ENCODE measurements at regions not wholly inside any gene's neighbourhood (a gene's known extent, or its start where the extent isn't known, plus 50 kb on each side); places are given as distances from the start of the nearest gene placed in this dataset.
A peak's percentile ranks its signal among the peaks of the same experiment; 100 is the strongest.
"Not testable (repeated sequence)": the region's sequence is repeated elsewhere in the genome, so short reads cannot be mapped to it uniquely, and the experiment has no call there.

DNA sequence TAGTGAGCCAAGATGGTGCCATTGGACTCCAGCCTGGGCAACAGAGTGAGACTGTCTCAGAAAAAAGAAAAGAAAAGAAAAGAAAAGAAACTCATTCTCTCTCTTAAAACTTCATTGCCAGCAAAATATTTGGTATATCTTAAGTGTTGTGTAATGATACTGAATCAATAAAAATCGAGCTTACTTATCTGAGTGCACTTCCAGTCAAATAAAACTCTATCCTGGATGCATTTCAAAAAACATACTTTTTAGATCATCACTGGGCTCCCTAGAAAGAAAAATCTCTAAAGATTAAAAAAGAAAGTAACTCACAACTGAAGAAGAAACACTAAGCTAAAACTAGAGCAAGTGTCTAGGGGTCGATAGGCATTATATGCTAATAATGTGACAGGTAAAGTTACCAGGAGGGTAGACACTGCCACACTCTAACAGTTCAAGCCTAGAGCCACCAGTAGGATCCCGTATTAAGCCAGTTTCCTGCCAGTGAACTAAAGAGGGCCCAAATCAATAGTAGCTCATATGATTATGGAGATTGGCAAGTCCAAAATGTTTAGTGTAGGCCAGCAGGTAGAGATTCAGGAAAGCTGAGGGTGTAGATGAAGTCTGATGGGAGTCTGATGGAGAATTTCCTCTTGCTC, 242.1 kb upstream of the CYRIA start:
- DNase-seq (ENCODE audit: low read depth in 2 of 2) = no peak

DNA sequence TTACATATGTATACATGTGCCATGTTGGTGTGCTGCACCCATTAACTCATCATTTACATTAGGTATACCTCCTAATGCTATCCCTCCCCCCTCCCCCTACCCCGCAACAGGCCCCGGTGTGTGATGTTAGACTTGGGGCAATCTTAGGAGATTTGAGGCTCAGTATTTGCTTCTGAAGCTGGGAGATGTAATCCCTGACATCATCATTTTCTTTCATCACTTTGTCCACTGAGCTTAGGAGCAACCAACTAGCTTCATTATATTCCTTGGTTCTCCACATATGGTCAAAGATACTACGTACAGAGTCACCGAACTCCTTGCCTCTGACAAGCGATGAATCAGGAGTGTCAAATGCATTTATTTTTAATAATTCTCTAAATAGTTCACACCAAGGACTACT, 239.7 kb upstream of the CYRIA start:
- DNase-seq (ENCODE audit: low read depth in 2 of 2) = not testable (repeated sequence)

DNA sequence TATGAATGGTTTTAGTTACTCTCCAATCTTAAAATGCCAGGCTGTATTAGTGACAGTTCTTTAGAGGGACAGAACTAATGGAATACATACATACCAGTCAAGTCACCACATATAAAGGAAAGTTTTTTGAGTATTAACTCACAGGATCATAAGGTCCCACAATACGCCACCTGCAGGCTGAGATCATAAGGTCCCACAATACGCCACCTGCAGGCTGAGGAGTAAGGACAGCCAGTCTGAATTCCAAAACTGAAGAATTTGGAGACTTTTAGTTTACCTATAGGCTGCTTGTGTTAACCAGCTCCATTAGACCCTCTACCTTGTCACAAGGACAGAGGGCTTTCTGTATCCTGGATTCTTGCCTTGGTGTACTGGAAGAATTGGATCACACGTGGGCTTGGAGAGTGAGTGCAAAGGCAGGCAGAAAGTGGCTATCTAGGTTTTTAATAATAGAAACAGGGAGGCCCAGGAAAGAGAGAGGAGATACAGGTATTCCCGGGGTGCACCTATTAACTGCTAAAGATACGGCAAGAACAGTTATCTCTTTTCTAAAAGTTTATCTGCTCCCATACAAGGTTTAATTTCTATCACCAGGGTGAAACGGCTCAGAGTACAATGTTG, 234.9 kb upstream of the CYRIA start:
- DNase-seq (ENCODE audit: low read depth in 2 of 2) = peak in 1 of 2 donors; percentile 6

DNA sequence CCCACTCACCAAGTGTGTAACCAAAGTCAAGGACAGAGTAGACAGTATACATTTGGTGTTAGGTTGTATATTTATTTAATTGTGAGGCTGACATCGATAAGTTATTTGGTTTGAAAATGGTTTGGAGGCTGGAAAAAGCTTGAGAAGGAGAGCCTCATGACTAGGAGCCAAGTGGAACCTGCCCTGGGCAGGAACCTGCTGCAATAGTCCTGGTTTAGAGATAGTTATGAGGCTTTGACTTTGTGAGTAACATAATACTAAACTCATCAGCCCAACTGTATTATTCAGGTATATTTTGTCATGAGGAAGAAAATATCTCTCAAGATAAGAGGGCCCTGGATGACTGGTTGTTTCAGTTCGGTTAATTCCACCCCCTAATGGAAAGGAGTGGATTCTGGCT, 234.3 kb upstream of the CYRIA start:
- DNase-seq (ENCODE audit: low read depth in 2 of 2) = no peak

DNA sequence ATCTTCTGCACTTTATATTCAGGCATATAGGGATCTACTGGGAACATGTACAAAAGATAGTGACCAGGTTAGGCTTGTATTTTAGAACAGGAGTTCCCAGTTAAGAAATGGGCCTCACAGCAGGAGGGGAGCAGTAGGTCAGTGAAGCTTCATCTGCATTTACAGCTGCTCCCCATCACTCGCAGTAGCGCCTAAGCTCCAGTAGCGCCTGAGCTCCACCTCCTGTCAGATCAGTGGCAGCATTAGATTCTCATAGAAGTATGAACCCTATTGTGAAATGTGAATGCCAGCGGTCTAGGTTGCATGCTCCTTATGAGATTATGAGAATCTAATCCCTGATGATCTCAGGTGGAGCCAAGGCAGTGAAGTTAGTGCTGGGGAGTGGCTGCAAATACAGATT, 224.4 kb upstream of the CYRIA start:
- DNase-seq (ENCODE audit: low read depth in 2 of 2) = no peak

DNA sequence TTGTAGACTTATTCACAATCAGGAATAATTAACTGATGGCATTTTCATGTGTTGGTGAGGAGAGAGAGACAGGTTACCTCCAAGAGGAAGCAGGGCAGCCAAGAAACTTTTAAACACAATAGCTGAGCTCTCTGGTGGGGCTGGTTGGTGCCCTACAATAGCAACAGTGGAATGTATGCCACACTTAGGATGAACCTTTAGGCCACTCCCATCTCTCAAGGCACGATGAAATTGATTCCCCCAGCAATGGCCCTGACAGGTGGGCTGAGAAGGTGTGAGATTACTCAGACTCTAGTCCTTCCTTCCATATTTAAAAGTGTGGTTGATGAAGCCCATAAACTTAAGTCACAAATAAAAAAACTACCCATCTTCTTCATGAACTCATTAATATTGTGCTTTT, 219.4 kb upstream of the CYRIA start:
- DNase-seq (ENCODE audit: low read depth in 2 of 2) = no peak

DNA sequence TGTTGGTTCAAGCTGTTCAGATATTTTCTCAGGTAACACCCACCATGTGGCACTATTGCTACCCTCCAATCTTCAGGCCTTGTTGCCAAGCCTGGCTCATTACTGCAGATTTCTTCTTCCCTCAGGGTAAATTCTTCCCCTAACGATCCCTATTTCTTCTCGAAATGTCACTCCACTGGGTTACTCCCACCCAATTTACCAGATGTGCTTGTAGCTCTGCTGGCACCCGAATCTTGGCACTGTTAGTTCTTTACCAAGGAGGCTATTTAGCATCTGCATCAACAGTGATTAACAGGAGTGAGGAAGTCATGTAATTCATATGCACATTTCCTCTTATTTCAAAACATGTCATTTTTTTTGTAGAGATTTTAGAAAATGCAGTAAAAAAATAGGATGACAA, 217.1 kb upstream of the CYRIA start:
- DNase-seq (ENCODE audit: low read depth in 2 of 2) = no peak

DNA sequence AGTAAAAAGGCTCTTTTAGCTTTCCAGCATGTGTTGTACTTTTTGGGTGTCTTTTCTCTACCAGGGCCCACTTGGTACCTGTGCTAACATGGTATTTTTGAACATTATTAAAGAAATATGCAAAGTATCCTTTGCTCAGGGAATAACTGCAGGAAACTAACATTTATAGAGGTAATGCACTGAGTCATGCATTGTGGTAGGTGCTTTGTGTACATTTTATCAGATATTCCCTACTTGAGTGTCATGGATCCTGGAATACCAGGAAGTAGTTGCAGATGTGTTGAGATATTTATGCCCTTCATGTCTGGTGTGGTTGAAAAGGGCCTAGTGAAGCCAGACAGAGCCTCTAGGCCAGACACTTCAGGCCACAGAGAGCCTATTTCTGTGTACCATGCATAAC, 215.5 kb upstream of the CYRIA start:
- DNase-seq (ENCODE audit: low read depth in 2 of 2) = no peak

DNA sequence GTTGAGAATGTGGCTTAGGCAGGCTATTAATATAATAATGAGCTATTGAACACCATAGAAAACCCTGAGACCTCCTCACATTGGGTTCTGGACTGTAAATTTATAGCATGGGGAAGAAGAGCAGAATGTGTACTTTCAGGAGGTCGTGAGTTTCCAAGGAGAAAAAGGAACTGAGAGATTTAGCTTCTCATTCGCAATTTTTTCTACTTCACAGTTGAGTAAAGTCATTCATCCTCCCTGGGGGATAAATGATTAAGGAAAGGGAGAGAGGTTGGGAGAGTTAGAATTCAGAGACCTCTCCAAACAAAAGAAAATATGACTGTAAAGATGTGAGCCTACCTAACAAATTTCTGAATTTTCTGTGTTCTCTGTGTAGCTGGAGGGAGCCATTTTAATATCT, 205.8 kb upstream of the CYRIA start:
- DNase-seq (ENCODE audit: low read depth in 2 of 2) = no peak

DNA sequence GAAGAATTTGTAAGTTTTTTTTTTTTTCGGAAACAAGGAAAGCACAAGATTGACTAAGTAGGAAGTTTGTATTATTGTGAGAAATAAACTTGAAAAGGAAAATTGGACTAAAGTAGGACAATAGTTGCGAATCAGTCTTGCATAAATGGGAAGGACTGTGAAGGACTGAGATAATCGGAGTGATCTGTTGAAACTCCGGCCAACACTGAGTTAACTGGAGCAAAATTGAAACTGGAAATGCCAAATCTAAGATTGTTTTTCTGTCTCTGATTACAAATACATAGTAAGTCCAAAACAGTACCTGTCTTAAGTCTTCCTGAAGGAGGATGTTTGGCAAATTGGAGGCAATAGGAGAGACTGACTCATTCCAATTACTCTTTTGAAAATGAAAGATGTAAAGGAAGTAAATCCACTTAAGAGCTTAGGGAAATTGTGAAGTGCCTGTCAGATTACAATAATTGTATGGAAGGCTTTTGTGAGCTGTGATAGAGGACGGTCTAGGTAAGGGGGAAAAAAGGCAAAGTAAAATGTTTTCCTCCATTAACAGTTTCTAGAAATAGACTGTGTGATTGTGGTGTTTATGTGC, 204.9 kb upstream of the CYRIA start:
- DNase-seq (ENCODE audit: low read depth in 2 of 2) = no peak

DNA sequence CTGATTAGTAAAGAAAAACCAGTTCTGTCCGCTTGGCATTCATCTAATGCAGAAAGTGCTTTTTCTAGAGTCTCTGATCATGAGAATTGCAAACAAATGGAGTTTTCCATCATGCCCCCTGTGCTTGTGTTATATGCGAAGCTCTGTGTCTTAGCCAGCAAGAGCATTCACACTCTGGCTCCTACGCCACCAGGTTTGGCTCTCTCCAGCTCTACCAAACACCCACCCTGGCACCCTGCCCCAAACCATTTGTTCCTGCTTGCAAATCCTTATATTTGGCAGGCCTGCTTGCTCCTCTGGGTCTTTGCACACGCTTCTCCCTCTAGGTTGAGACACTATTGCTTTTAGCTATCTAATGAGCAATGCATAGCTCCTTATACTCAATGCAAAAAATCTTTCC, 204.1 kb upstream of the CYRIA start:
- no peak for DNase-seq (ENCODE audit: low read depth in 2 of 2)

DNA sequence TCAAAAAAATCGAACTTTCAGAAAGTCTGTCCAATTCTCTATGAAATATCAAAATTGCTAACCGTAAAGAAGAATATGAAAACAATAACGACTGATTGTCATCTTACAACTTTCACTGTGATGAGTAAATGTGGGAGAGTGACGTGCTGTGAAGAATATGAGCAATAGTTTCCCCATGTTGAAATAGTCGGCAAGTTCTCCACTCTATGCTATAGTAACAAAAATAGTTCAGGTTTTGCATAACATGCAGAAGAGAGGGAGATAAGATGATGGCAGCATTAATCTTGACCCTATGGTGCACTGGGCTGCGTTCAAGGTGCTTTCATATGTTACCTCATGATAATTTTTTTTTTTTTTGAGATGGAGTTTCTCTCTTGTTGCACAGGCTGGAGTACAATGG, 196.8 kb upstream of the CYRIA start:
- DNase-seq (ENCODE audit: low read depth in 2 of 2) = no peak

DNA sequence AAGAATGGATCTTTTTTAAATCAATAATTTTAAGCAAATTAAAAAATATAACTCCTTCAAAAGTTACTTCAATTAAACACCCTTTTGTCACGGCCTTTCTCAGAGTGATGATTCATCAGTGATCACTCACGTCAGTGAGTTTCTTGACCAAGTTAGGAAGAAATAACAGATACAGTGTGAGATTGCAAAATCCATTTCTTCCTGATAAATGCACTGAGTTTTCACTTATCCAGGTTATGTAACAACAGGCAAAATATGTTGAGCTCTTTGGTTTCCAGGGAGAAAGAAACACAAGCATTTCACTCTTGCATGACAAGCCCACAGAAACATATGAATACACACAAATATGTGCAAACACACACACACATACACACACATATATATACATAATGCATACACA, 195.9 kb upstream of the CYRIA start:
- DNase-seq (ENCODE audit: low read depth in 2 of 2) = no peak

DNA sequence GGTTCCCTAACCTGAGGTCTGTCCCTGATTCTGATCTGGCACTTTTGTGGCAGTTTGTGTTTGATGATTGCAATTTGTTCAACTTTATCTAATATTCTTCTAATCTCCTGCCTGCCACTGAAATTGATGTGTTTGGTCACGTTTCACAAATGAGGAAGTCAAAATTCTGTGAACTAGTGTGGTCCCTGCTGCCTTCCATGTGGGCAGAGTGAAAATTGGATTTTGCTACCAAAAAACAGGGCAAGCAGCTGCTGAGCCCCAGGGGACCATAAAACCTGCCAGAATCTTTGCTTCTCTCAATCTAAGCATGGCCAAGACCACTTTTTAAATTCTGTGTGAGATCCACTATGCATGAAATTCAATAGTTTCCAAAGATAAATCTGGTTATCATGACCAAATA, 195.5 kb upstream of the CYRIA start:
- no peak for DNase-seq (ENCODE audit: low read depth in 2 of 2)

DNA sequence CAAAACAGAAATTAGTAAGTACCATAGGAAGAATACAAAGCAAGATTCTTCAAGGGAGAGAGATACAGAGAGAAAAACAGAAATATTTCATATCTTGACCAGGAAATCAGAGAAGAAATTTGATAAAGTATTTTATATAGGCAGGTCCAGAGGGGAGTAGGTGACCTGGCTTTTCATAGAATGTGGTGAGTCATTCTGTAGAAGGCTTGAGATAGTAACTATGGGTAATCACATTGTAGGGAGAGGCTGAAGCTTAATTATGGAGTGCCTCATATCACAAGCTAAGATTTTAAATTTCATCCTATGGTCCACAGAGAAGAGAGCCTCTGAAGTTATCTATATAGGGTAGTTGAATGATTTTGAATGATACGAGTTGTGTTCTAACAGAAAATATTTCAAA, 195.0 kb upstream of the CYRIA start:
- no peak for DNase-seq (ENCODE audit: low read depth in 2 of 2)

DNA sequence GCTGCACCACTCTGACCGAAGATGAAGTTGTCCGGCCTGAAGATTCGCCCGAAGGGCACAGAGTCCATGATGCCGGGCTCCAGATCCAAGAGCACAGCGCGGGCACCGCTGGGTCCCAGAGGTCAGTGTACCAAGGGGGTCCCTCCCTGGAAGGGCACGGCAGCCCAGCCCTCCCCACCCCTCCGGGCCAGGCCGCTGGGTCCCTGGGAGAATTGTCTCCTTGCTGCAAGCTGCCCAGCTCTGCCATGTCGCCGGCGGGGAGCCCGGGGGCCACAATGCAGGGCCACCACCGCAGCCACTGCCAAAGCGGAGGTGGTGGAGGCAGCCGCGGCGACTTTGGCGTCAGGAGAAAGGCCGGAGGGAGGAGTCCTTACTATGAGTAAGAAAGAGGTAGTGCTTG, 189.5 kb upstream of the CYRIA start:
- DNase-seq (ENCODE audit: low read depth in 2 of 2) = no peak

DNA sequence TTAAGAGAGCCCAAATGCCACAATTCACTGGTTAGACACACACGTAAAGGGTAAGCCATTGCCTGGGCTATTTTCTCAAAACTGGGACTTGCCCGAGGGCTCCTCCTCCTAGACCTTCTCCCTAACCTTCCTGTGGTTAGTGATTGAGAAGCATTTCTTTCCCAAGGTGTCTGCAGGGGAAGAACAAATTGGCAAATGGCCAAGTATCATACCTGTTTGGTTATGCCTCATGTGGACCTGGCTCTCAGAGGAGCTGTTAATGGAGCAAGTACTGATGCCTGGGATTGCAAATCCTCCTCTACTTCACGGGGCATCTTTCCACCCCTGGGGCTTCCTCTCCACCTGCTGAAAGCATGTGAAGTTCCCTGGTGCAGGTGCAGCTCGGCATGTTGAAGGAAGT, 187.5 kb upstream of the CYRIA start:
- DNase-seq (ENCODE audit: low read depth in 2 of 2) = no peak

DNA sequence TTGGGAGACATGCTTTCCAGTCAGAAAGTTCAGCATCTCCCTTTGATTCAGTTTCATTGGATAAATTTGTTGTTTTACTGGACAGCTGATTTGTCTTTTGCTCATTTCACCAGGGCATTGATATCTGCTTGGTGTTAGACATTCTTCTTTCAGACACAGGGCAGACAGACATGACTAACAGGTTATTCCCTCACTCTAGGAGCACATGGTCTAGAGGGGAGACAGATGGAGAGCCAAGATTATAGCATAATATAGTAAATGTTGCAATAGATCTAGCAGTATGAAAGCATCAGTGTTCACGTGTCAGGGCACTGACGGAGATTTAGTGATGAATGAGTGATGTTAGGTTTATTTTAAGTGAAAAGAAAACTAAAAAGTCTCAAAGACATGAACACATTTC, 187.0 kb upstream of the CYRIA start:
- DNase-seq (ENCODE audit: low read depth in 2 of 2) = no peak

DNA sequence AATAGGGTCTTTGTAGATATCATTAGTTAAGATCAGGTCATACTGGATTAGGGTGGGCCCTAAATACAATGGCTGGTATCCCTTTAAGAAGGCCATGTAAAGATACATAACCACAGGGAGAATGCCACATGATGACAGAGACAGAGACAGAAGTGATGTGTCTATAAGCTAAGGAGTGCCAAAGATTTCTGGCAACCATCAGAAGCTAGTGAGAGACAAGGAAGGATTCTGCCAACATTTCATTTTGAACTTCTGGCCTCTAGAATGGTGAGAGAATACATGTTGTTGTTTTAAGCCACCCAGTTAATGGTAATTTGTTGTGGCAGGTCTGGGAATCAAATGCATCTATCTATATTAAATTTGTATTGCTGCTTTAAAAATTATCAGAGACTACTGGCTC, 185.5 kb upstream of the CYRIA start:
- no peak for DNase-seq (ENCODE audit: low read depth in 2 of 2)

DNA sequence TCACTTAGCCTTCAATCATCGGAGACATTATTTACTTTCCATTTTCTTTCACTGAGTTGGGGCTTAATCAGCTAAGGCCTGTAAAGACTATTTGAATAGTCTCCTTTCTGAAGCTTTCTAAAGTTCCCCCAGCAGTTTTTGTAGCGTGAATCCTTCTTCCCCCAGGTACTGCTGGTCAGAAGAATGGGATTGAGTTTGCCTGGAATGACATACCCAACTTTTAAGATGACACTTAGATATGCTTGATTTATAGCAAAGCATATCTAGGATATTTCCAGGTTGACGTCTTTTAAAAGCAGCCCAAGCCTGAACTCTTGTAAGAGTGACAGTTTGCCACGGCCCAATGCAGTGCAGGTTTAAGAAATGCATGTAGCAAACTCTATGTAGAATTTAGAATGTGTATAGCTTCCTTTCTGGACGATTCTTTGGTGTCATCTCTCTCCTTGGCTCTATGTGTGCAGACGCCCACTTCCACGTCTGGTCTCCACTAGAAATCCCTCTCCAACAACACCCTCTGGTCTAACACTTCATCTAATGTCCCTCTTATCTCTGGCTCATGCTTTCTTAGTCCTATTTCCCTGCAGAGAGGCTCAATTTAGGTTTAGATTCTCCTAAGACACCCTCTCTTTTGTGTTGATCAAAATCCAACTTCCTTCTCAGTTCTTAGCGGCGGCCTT, 175.0 kb upstream of the CYRIA start:
- DNase-seq (ENCODE audit: low read depth in 2 of 2) = no peak

DNA sequence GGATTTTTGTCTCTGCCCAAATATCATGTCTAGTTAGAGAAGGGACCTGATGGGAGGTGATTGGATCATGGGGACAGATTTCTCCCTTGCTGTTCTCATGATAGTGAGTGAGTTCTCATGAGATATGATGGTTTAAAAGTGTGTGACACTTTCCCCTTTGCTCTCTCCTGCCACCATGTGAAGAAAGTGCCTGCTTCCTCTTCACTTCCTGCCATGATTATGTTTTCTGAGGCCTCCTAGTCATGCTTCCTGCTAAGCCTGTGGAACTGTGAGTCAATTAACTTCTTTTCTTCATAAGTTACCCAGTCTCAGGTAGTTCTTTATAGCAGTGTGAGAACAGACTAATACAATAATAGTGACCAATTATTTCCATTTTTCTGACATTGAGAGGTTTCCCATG, 167.3 kb upstream of the CYRIA start:
- no peak for DNase-seq (ENCODE audit: low read depth in 2 of 2)

DNA sequence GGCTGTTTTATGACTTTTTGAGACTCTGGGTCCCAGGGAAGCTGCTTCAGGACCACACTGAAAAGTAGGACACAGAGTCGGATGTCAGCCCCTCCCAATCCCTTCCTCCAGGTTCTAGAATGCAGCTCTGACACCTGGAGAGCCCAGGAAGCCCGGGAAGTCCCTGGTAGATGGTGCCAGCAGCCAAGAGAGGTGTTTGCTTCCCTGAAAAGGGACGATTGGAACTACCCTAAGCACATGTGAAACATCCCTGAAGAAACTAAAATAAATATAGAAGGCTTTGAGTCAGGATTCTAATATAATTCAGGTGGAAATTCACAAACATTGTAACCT, 163.2 kb upstream of the CYRIA start:
- no peak for DNase-seq (ENCODE audit: low read depth in 2 of 2)

All from dermis microvascular lymphatic vessel endothelial cell (primary cell).